ENCODE measurements at regions not wholly inside any gene's neighbourhood (a gene's known extent, or its start where the extent isn't known, plus 50 kb on each side); places are given as distances from the start of the nearest gene placed in this dataset.
A peak's percentile ranks its signal among the peaks of the same experiment; 100 is the strongest.

- no peak for DNase-seq
These were observed 347.3 kb upstream of the ZNF608 start for GRCh38 chr5:125093776-125094175.

DNA sequence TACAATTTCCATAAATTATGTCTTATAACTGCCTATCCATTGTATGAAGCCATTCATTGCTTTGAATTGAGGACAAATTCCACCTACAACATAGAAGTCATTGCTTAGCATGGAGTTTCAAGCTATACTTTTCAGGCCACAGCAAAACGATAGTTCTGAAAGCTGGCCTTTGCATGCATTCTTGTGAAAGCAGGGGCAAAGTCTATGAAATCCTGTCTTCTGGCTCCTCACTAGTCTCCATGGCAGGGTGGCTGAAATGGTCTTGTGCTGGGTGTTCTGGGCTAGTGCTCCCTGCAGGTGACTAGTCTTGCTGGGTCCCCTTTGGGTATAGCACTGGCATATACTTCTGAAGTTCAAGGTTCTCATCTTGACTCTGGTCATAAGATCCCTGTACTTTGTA lies 353.9 kb upstream of the ZNF608 start:
- DNase-seq = no peak

- DNase-seq = peak in 2 of 4 experiments; percentile 13 to 32
These were observed 354.5 kb upstream of the ZNF608 start for GRCh38 chr5:125100951-125101350.

DNA sequence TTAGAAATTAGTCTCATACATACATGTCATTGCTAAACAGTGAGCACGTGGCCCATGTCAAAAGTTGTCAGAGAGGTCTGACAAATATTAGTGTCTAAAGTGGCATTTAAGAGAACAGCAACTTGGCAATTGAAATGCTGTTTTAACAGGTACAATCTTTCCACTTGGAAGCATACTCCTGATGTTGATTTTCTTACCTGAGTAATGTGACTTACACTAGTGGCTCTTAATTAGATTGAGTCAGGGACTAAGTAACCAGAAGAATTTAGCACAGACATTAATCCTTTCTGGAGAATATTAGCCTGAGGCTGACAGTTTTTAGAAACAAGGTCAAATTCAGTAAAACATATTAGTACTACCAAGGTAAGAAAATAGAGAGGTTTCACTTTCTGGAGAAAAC lies 357.0 kb upstream of the ZNF608 start:
- no peak for DNase-seq

GRCh38 chr5:125106271-125106670 lies 359.8 kb upstream of the ZNF608 start:
- DNase-seq = no peak

GRCh38 chr5:125106881-125107280 lies 360.4 kb upstream of the ZNF608 start:
- no peak for DNase-seq

DNA sequence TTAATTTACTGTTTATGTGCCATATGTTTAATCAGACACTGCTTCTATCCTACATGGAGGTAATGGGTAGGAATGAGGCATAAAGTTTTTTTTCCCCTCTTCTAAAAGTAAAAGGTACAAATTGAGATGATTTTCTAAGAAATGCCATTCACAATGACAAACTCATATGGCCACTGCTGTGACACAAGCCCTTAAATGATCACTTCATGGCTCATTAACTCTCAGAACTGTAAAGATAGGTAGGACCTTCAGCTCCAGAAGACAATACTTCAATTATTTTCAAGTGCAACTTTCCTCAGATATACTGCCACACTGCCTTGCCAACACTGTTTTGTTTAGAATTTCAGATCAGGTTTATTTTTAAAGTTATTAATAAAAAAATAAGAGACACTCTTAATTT lies 362.9 kb upstream of the ZNF608 start:
- no peak for DNase-seq

- no peak for DNase-seq
These were observed 363.4 kb upstream of the ZNF608 start for GRCh38 chr5:125109816-125110215.

GRCh38 chr5:125112196-125112595 lies 365.8 kb upstream of the ZNF608 start:
- no peak for DNase-seq

- peak in 3 of 4 experiments; percentile 2 to 51 (median 43) for DNase-seq
These were observed 366.9 kb upstream of the ZNF608 start for GRCh38 chr5:125113328-125113727.

DNA sequence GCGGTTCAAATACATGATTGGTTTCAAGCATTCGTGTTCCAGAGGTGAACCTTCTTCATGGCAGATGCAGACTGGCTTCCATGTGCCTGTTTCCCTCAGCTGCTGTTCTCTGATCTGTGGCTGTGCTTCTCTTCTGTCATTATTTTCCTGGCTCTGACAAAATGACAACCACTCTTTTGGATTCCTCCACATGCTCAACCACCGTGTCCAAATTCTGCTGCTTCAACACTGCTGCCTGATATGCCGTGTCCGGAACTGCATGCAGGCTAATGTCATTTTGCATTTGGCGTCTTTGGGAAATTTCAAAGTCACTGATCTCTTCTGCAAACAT lies 368.7 kb upstream of the ZNF608 start:
- DNase-seq = no peak

DNA sequence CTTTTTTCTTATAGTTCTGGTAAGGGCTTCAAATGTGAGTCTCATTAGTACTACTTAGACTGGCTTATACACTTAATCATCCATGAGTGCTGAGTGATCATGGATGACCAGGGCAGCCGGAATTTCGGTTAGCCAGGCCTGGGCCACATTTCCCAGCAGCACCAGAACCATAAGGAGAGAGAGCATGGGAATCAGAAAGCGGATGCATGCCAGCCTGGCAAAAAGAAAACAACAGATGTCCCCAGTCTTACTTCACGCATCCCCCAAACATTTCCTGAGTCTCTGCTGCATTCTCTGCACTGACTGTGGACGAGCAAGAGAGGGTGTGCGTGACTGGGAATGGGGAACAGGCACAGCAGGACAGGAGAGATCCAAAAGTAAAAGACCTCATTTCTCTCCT lies 371.1 kb upstream of the ZNF608 start:
- no peak for DNase-seq

GRCh38 chr5:125120012-125120411 lies 373.6 kb upstream of the ZNF608 start:
- no peak for DNase-seq

DNA sequence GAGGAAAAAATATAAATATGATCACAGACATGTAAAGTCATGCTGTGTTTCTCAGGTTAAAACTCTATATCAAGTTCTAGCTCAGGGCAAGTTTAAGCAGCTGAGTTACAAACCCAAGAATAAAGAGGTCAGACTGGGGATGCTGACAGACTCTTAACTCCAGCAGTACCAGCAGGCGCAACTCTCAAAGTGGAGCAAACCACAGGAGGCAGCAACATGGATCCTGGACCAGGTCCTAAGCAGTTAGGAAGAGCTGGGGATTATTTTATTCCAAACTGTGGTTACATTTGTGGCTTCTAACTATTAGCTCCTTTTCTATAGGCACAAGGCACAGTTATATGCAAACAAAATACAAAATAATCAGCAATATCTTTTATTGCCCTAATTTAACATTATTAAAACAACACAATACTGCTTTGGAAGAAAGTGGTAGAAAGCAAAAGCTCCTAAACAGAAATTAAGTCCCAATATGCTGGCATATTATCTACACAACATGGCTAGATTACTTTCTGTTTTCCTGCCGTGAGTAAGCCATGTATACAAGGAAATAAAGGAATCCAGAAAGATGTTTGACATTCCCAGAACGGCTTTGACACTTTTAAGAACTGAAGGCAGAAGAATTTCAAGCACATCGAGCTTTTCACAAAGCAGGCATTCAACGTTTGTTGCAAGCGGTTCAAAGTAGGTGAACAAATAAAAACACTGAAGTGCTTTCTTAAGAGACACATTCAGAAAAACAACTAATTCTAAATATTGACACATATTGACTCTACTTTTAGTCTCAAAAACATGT lies 378.8 kb upstream of the ZNF608 start:
- DNase-seq = no peak

GRCh38 chr5:125126050-125126449 lies 379.6 kb upstream of the ZNF608 start:
- DNase-seq = no peak

DNA sequence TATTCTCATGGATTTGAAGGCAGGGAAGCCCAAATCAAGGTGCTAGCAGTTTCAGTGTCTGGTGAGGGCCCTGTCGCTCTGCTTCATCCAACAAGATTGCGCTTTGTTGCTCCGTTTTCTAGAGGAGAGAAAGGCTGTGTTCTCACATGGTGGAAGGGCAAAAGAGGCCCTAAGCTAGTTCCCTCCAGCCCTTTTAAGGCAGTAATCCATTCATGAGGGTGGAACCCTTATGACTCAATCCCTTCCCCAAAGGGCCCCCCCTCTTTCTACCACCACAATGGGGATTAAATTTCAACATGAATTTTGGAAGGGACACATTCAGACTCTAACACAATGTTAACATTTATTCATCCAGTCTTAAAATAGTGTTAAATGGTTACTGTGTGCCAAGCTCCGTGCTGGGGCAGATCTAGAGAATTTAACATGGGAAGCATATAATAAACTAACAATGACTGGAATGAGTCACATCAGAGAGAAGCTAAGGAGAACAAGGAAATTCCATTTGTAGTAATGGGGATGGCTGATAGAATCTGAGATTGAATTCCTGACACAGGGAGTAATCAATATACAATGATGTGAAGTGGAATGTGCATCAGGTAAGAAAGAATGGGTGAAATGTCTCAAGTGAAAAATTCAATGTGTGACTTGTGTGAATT lies 382.8 kb upstream of the ZNF608 start:
- DNase-seq = no peak

- no peak for DNase-seq
These were observed 384.2 kb upstream of the ZNF608 start for GRCh38 chr5:125130591-125130990.

DNA sequence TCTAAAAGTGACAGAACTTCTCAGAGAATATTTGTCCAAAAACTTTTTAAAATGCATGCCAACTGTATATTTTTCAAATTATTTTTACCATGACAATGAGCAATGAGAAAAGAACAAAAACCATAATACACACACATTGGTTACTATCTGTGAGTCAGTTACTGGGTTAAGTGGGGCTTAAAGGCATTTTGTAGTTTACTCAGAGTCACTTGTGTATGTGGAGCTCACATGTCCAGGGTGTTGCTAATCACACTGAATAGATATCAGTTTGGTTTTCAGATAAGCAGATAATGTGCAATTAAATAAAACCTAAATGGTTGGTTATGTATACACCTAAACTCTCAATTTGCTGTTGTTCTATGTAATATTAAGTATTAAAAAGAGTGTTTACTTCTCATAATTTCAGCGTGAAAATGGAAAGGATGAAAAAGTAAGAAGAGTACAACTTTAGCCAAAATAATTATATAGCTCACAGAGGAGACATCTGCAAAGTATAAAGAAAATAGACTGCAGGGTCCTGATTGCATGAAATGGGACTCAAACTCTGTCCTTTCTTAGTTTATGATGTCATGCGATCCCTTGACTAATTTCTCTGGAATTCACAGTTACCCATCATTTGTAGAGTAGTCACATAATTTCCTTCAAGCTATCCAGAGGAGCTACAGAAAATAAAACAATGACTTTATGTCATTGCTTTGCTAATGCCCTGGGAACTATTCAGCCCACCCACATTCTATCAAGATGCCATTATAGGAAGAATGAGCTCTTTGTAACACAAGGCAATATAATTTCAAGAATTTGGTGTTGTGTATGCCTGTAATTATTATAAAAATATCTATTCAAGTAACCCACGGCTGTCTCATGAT lies 388.0 kb upstream of the ZNF608 start:
- no peak for DNase-seq

- DNase-seq = no peak
These were observed 391.1 kb upstream of the ZNF608 start for GRCh38 chr5:125137535-125137934.

DNA sequence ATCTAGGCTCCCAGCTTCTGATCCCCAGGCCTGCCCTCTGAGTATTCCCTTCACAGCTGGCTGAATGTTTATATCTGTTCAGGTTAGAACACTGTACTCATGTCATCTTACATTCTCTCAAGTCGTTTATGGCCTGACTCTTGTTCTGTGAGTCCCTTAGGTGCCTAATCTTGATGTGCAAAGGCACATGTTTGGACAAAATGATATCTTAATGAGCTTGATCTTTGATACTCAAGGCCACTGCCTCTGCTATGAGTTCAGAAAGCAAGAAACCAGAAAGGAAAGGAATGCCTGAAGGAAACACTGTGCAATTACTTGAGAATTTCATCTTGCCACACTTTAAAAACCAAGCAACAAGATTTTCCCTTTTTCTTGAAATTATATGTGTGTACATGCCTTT lies 391.8 kb upstream of the ZNF608 start:
- DNase-seq = no peak

GRCh38 chr5:125139590-125139989 lies 393.2 kb upstream of the ZNF608 start:
- DNase-seq = no peak

GRCh38 chr5:125140220-125140619 lies 393.8 kb upstream of the ZNF608 start:
- no peak for DNase-seq

- peak in 1 of 4 experiments; percentile 3 for DNase-seq
These were observed 394.4 kb upstream of the ZNF608 start for GRCh38 chr5:125140855-125141254.

GRCh38 chr5:125142458-125142857 lies 396.0 kb upstream of the ZNF608 start:
- no peak for DNase-seq
